GM18502 (cell line): ENCODE measurements at regions not wholly inside any gene's neighbourhood (a gene's known extent, or its start where the extent isn't known, plus 50 kb on each side); places are given as distances from the start of the nearest gene placed in this dataset.

ENCODE experiments used
- ATAC-seq: cut with Tn5 transposase; IDR thresholded peaks from one replicate; pipeline ENCODE4 v1.9.1; 2021; ENCODE audit warnings: mild to moderate bottlenecking; ENCODE audit not compliant: unreplicated experiment, poor library complexity

DNA sequence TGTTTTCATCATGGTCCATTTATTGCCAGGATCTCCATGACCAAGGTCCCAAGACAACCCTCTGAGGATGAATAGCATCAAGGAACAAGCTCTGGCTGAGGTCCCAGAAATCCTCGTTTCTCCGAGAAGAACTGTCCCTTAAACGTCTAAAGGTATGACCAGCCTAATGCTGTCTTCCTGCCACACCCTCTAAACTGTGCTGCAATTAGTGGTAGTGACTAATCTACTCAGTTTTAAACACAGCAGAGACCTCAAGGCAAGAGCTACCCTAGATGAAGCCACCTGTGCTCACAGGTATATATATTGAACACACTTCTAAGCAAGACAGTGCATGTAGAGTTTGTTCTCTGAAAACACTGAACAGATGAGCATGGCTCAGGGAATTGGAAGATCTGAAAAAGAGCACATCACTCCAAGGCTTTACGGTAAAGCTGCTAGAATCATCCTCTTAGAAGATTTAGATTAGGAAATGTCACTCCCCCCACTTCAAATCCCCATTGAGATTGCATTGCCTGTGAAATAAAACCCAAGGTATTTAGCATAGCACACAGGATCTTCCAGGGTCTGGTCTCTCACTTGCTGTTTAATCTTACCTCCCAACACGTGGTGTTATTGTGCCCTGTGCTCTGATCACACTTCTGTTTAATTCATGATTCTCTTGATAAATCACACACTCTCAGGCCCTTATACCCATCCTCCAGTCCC is 173.9 kb upstream of the VCX3A start:
- no peak for ATAC-seq

DNA sequence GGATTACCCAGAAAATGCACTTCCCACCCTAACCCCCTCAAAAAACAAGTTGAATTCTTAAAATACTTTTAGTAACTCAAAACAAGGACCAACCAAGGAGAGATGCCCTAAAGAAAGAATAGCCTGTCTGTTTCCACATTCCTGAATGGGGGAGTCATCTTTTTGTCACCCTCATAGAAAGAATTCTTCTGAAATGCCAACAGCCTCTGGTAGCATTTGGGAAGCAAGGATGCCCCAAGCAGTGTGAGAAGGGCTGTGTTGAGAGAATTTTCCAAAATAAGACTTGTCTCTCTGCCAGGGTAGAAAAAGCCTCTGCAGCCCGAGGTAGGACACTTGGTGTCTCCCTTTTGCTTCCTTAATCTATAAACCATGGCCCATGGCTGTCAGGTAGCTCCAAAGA is 173.1 kb upstream of the VCX3A start:
- no peak for ATAC-seq

DNA sequence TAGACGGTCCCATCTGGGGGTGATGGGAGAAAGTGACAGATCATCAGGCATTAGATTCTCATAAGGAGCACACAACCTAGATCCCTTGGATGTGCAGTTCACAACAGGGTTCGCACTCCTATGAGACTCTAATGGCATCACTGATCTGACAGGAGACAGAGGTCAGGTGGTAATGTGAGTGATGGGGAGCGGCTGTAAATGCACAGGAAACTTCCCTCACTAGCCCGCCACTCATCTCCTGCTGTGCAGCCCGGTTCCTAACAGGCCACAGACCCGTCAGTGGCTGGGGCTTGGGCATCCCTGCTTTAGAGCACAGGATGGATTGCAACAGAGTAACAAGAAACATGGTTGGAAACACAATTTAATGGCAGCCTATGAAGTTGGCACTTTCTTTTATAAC is 172.6 kb upstream of the VCX3A start:
- ATAC-seq = no peak

DNA sequence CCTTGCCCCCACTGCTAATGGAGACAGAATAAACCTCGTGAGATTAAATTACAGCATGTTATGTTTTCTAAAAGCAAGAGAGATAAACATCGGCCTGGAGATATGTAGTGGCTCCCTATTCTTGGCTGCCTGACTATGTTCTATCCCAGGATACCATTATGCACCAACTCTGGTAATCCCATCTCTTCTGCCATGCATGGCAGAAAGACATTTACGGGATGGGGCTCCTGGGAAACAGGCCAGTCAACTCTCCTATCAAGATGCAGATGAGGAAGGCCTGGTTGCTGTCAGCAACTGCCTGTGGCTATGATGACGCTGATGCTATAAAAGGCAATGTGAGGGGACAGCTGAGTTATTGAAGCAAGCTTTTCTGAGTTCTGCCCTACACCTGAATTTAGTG is 166.2 kb upstream of the VCX3A start:
- no peak for ATAC-seq

DNA sequence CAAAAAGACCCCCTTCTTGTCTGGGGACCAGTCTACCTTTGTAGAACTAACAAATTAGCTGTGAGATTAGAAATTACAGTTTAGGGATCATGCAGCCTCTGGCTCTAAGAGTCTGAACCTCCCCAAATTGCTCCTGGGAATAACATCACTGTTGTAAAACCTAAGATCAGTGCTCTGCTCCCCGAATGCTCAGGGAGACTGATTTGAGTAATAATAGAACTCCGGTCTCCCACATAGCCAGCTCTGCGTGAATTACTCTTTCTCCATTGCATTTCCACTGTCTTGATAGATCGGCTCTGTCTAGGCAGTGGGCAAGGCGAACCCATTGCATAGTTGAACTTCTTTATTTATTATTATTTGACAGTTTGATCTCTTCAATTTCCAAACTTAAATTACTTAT is 160.8 kb upstream of the VCX3A start:
- ATAC-seq = no peak

DNA sequence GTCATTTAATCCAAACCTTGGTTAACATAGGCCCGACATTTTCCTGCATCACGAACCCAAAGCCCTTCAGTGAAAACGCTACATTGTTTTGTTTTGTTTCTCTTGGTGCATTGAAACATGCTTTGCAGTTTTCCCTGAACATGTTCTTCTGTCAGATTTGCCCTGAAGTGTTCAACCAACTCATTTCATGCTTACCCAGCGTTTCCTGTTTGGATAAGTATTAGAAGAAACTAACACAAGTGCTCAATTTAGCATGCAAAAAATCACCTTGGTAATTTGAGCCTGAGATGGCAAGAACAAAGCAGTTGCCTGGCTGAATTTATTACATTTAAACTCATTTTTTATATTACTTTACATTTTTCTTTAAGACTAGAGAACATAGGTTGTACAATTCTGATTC is 160.1 kb upstream of the VCX3A start:
- ATAC-seq = no peak

DNA sequence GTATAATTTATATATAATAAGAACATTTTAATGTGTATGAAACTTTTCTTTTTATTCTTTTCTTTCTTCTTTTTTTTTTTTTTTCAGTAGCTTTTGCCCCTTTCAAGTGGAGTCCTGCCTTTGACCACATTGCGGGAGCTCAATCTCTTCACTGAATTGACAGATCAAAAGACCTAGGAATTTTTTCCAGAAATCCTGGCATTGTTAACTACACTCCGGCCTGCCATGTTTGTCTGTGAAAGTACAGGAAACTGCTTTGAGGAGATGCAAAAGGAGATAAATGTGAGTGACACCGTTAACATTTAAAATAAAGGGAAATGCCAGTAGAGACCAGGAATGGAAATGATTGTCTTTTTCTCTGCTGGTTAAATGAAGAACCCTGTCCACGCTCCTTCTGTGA is 159.3 kb upstream of the VCX3A start:
- no peak for ATAC-seq

DNA sequence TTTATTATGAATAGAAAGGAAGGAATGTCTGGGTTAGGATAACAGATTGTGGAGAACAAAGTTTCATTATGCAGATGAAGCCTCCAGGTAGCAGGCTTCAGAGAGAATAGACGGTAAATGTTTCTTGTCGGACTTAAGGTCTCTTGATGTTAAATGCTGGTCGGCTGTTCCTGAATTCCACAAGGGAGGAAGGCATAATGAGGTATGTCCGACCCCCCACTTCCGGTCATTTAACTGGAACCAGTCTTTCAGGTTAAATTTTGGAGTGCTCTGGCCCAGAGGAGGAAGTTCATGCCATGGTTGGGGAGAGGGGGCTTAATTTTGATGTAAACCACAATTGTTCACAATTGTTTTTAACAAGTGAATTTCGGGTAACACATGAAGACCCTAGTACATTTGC is 158.1 kb upstream of the VCX3A start:
- ATAC-seq = no peak

DNA sequence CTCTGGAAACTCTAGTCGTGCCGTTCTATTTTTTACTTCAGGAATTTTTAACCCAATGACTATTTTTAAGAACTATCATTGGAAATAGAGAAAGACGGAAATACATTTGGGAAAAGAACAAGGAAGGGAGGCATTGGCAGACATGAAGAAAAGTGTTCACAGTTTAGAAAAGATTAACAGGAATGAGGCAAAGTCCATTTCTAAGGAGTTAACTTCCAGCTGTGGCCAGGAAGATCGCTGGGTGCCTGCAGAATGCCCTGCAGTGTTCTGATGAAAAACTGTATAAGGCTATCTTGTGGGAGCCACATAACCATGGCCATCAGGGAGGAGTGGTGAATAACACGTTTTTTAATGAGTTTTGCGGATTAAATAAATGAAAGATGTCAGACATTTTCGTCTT is 150.6 kb upstream of the VCX3A start:
- no peak for ATAC-seq

DNA sequence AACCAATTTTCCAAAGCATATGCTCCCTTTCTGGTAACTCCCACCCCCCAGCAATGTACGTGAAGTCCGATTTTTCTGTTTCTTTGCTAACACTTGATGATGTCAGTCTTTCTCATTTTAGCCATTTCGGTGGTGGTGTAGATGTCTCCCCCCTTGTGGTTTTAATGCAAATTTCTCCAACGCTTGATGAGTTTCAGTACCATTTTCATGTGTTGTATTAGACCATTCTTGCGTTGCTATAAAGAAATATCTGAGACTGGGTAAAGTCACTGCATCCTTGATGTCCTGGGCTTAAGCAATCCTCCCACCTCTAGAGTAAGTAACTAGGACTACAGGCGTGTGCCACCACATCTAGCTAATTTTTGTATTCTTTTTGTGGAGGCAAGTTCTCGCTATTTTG is 148.4 kb upstream of the VCX3A start:
- ATAC-seq = peak; percentile 69

DNA sequence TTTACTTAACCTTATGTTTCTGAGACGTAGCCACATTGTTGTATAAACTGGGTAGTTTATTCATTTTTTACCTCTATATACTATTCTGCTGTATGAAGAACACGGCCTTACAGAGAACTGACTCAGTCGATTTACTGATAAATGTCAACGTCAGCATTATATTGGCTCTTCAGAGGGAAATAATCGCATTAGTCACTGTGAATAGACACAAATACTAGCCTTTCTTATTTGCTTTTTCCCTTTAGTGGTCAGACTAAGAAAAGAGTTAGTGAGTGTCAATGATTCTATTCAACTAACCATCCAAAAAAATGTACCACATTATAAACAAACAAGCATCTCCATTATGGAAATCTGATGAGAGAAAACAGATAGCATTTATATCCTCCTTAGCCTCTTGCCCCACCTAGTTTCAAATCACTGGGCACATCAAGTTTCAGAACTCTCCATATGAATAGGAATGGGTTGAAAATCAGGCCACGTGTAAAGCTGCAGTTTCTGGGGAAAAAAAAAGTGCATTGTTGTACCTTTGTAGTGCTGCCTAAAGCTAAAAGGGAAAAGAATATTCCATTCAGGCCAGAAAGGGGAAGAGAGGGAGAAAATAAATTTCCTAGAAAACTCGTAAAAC is 146.7 kb upstream of the VCX3A start:
- ATAC-seq = no peak

DNA sequence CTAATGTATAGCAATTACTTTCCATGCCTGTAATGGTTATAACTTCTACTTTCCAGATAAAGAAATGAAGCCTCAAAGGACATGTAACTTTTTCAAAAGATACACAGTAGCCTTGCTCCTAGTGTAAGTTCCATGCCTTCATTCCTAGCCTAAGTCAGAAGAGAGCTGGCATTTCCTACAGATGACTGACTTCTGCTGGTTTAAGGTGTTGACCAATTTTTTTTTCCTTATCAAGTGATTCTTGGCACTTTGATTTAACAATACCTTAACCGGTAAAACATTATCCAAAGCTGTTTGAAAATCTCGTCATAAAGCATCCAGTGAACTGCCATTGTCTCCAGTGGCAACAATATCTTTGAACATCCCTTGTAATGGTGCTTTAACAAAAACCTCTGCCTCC is 145.1 kb upstream of the VCX3A start:
- no peak for ATAC-seq

DNA sequence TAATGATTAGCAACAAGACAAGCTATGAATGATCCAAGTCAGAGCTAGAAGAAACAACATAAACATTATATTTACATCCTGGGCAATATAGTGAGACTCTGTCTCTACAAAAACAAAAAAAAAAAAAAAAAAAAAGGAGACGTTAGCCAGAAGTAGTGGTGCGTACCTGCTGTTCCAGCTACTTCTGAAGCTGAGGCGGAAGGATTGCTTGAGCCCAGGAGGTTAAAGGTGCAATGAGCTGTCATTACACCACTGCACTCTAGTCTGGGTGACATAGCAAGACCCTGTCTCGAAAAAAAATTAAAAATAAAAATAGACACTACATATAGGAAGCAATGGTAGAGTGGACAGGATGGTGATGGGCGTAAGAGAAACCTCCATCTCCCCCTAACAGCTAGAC is 144.6 kb upstream of the VCX3A start:
- no peak for ATAC-seq

DNA sequence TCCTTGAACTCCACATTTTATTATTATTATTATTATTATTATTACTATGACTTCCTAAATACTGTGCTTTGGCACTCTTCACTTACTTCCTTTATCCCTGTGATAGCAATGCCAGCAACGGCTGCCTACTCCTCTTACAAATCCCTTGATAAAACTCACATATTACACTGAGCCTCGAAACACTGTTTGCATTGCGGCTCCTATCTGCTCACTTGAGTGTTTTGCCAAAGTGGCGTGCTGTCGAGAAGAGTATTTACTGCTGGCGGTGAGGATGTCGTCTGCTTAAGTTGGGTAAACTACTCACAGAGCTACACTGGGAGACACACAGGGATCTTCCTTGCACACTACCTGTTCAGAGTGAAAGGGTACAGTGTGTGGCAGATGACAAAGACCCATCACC is 143.4 kb upstream of the VCX3A start:
- ATAC-seq = no peak

DNA sequence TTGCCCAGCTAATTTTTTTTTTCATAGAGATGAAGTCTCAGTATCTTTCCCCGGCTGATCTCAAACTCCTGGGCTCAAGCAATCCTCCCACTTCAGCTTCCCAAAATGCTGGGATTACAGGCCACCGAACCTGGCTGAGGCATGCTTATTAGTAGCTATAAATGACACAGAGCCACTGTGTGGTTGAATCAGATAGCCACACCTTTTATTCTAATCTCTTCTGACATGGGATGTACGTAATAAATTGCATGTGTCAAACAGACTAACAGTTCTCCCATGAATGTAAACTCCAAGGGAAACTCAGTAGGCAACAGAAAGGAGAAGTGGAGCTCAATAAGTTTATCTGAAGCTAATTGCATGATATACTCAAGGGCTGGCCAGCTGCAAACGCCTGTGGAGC is 139.8 kb upstream of the VCX3A start:
- ATAC-seq = no peak

DNA sequence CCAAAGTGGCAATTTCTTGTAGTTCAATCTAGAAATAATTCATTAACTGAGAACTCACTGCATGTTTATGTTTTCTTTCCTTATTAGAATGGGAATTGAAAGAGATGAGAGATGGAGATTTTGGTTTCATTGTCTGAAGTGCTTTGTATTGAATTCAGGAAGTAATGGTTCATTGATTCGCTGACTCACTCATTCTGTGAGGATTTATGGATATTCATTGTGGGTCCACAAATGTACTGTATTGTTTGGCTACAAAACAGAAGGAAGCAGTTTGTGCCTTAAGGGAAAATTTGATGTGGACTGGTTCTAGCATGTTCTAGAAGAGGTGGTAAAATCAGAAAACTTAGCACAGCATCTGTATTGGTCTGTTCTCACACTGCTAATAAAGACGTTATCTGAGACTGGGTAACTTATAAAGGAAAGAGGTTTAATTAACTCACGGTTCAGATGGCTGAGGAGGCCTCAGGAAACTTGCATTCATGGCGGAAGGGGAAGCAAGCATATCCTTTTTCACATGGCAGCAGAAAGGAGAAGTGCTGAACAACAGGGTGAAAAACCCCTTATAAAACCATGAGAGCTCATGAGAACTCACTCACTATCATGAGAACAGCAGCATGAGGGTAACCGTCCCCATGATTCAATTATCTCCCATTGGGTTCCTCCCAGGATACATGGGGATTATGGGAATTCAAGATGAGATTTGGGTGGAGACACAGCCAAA is 132.3 kb upstream of the VCX3A start:
- ATAC-seq = peak; percentile 74

DNA sequence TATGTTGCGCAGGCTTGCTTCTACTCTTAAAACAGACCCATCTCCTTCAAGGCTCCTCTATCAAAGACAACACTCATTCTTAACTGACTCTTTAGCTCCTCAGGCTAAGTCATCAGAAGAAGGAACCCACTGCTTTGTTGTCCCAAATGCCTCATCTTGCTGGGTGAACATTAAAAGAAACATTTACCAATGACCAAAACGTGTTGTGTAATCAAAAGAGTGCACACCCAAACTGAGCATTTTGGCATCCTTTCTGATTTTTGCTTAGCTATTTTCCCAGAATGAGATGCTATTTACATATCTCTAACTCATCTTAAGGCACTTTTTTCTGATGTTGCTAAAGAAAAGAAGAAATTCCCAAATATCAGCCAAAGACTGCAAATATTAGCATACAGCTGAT is 131.7 kb upstream of the VCX3A start:
- no peak for ATAC-seq

DNA sequence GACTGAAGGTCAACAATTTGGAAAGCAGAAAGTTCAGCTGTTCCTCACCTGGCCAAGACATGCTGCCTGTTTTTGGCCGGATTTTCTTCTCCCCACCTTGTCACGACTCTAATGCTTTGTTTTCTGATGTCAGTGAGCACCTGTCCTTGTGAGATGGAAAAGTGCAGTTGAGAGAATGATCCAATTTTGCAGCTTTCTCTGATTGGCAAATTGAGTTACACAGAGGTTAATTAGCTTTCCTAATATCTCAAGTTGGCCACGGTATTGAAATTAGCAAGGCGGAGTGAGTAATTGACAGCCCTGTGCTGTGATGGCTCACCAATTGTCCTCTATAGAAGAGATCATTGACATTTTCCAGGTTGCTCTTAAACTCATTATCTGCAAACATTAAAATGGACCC is 126.8 kb upstream of the VCX3A start:
- no peak for ATAC-seq

DNA sequence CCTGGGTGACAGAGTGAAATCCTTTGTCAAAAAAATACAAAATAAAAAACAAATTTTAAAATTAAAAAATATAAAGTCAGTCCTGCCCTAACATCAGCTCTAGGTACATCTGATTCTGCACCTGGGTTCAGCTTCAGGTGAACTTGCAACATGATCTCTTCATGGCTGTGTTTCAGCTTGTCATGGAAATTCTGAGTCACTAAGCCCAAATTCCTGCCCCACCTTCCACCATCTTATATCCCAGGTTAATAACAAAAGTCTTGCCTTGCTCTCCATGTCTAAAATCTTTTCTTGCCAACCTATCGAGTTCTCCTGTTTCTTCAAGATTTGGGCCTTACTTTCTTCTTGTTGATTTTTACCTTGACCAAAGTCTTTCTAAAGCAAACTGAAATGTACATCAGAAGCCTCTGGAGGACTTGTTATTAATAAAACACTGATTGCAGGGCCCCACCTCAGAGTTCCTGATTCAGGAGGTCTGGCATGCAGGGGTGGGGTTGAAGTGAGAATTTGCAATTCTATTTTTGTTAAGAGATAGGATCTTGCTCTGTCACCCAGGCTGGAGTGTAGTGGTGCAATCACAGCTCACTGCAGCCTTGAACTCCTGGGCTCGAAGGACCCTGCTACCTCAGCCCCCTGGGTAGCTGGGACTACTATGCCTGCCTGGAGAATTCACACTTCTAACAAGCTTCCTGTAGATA is 125.8 kb upstream of the VCX3A start:
- ATAC-seq = no peak

DNA sequence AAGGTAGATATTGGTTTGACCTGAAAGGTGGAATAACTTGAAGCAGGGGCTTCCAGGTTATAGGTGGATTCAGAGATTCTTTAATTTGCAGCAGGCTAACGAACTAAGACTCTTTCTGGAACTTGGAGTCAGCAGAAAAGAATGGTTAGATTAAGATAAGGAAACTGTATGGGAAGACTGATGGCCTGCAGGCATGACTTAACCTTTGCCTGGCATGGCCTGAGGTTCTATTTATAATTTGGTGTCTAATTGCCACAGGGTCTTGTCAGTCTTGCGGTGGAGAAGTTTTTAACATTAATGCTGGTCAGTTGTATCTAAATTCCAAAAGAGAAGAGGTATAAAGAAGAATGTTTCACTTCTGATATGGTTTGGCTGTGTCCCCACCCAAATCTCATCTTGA is 110.3 kb upstream of the VCX3A start:
- ATAC-seq = no peak

DNA sequence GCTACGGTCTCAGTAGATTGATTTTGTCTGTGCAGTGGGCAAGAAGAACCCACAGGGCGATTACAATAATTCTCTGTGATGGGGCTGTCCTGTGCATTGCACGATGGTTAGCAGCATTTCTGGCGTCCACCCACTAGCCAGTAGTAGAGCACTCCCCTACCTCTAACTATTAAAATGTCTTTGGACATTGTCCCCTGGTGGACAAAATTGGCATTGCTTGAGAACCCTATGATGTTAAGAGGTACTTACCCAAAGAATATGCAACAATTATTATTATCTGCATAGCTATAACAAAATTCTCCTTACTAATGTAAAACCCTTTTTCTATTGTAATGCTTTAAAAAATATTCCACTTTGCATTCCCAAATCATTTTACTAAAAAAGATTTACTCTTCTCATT is 109.5 kb upstream of the VCX3A start:
- ATAC-seq = no peak
